Activated naive CD4-positive, alpha-beta T cell treated with anti-CD3 and anti-CD28 coated beads, Interleukin-2, amount 50 U/mL, for 72 hours (primary cell): ENCODE measurements at regions not wholly inside any gene's neighbourhood (a gene's known extent, or its start where the extent isn't known, plus 50 kb on each side); places are given as distances from the start of the nearest gene placed in this dataset.
"Not testable (repeated sequence)": the region's sequence is repeated elsewhere in the genome, so short reads cannot be mapped to it uniquely, and the experiment has no call there.

Source experiments
- ATAC-seq, 2 donors: fragments of 150-1000 bp; cut with Tn5 transposase; 2 replicates each; pipeline ENCODE4 v1.10.0; 2021; ENCODE audit warnings: mild to moderate bottlenecking in 2 of 2, moderate library complexity in 2 of 2
- DNase-seq, 2 donors: peaks; one replicate each; pipeline ENCODE4 v3.0.0; 2021 to 2022; ENCODE audit warnings: low spot score in 2 of 2
- H3K27ac Mint-ChIP-seq, 2 donors: one replicate each; pipeline ENCODE4 v1.8.0; 2022; ENCODE audit warnings: mild to moderate bottlenecking in 2 of 2, mixed read lengths in 2 of 2
- H3K36me3 Mint-ChIP-seq, 2 donors: one replicate each; pipeline ENCODE4 v1.8.0; 2022; ENCODE audit warnings: mixed read lengths in 2 of 2
- H3K9me3 Mint-ChIP-seq, 2 donors: one replicate each; pipeline ENCODE4 v1.8.0; 2022; ENCODE audit warnings: mixed read lengths in 2 of 2

- ATAC-seq (no peak), DNase-seq (no peak)
- Mint-ChIP-seq H3K9me3 (no peaks in the 10 kb centered on the region), H3K27ac (no peak overlapping the region), H3K36me3 (no peaks in the 10 kb centered on the region)
These were observed 73.2 kb upstream of the CAPRIN1 start for GRCh38 chr11:33978376-33978775.

GRCh38 chr11:33977676-33978075, 73.9 kb upstream of the CAPRIN1 start:
- no peak for DNase-seq
- H3K9me3 Mint-ChIP-seq = no peaks in the 10 kb centered on the region
- H3K36me3 Mint-ChIP-seq = no peaks in the 10 kb centered on the region
- H3K27ac Mint-ChIP-seq = no peak overlapping the region
- no peak for ATAC-seq

GRCh38 chr11:33976495-33977199, 74.9 kb upstream of the CAPRIN1 start:
- ATAC-seq (no peak), DNase-seq (no peak)
- Mint-ChIP-seq H3K36me3 (no peaks in the 10 kb centered on the region), H3K27ac (no peak overlapping the region), H3K9me3 (no peaks in the 10 kb centered on the region)

- ATAC-seq (no peak), DNase-seq (no peak)
- no peak overlapping the region for H3K27ac Mint-ChIP-seq
- no peaks in the 10 kb centered on the region for H3K9me3 Mint-ChIP-seq
- no peaks in the 10 kb centered on the region for H3K36me3 Mint-ChIP-seq
These were observed 76.7 kb upstream of the CAPRIN1 start for GRCh38 chr11:33974804-33975203.

- H3K27ac Mint-ChIP-seq, H3K36me3 Mint-ChIP-seq, DNase-seq, H3K9me3 Mint-ChIP-seq, ATAC-seq: not testable (repeated sequence)
These were observed 79.7 kb upstream of the LMO2 start for GRCh38 chr11:33971530-33971929.

GRCh38 chr11:33970984-33971466, 79.1 kb upstream of the LMO2 start:
- H3K36me3 Mint-ChIP-seq = no peaks in the 10 kb centered on the region
- no peaks in the 10 kb centered on the region for H3K9me3 Mint-ChIP-seq
- ATAC-seq = no peak
- H3K27ac Mint-ChIP-seq = no peak overlapping the region
- no peak for DNase-seq

- no peaks in the 10 kb centered on the region for H3K36me3 Mint-ChIP-seq
- ATAC-seq (no peak), DNase-seq (no peak)
- H3K27ac Mint-ChIP-seq = no peak overlapping the region
- H3K9me3 Mint-ChIP-seq = no peaks in the 10 kb centered on the region
These were observed 75.6 kb upstream of the LMO2 start for GRCh38 chr11:33967451-33967850.

- no peaks in the 10 kb centered on the region for H3K9me3 Mint-ChIP-seq
These were observed 73.2 kb upstream of the LMO2 start for GRCh38 chr11:33965032-33965431.

GRCh38 chr11:33959855-33960400, 68.1 kb upstream of the LMO2 start:
- ATAC-seq (no peak), DNase-seq (no peak)
- H3K27ac Mint-ChIP-seq = no peak overlapping the region
- H3K9me3 Mint-ChIP-seq = no peaks in the 10 kb centered on the region
- H3K36me3 Mint-ChIP-seq = no peaks in the 10 kb centered on the region

More at GRCh38 chr11:33965032-33965431, 73.2 kb upstream of the LMO2 start:
- DNase-seq (no peak), ATAC-seq (no peak)
- Mint-ChIP-seq H3K27ac (no peak overlapping the region), H3K36me3 (no peaks in the 10 kb centered on the region)

- H3K27ac Mint-ChIP-seq = no peak overlapping the region
- DNase-seq (no peak), ATAC-seq (no peak)
- H3K36me3 Mint-ChIP-seq = no peaks in the 10 kb centered on the region
- H3K9me3 Mint-ChIP-seq = no peaks in the 10 kb centered on the region
These were observed 65.5 kb upstream of the LMO2 start for GRCh38 chr11:33957304-33957917.

- no peak for ATAC-seq
- Mint-ChIP-seq H3K36me3 (no peaks in the 10 kb centered on the region), H3K27ac (no peak overlapping the region), H3K9me3 (no peaks in the 10 kb centered on the region)
- DNase-seq = no peak
These were observed 64.7 kb upstream of the LMO2 start for GRCh38 chr11:33956611-33957010.

- Mint-ChIP-seq H3K27ac (no peak overlapping the region), H3K9me3 (no peaks in the 10 kb centered on the region), H3K36me3 (no peaks in the 10 kb centered on the region)
- DNase-seq (no peak), ATAC-seq (no peak)
These were observed 61.4 kb upstream of the LMO2 start for GRCh38 chr11:33953289-33953688.

- no peak for ATAC-seq
- no peak for DNase-seq
- Mint-ChIP-seq H3K27ac (no peak overlapping the region), H3K9me3 (no peaks in the 10 kb centered on the region), H3K36me3 (no peaks in the 10 kb centered on the region)
These were observed 60.9 kb upstream of the LMO2 start for GRCh38 chr11:33952805-33953204.

GRCh38 chr11:33949252-33949913, 57.5 kb upstream of the LMO2 start:
- Mint-ChIP-seq H3K9me3 (no peaks in the 10 kb centered on the region), H3K27ac (no peak overlapping the region), H3K36me3 (no peaks in the 10 kb centered on the region)
- no peak for DNase-seq
- ATAC-seq = no peak

- H3K27ac Mint-ChIP-seq = no peak overlapping the region
- H3K36me3 Mint-ChIP-seq = no peaks in the 10 kb centered on the region
- H3K9me3 Mint-ChIP-seq = no peaks in the 10 kb centered on the region
- DNase-seq (no peak), ATAC-seq (no peak)
These were observed 56.6 kb upstream of the LMO2 start for GRCh38 chr11:33948494-33948893.

GRCh38 chr11:33947918-33948317, 56.0 kb upstream of the LMO2 start:
- not testable (repeated sequence) for H3K27ac Mint-ChIP-seq, H3K9me3 Mint-ChIP-seq, H3K36me3 Mint-ChIP-seq, DNase-seq, ATAC-seq

GRCh38 chr11:33946930-33947329, 55.1 kb upstream of the LMO2 start:
- Mint-ChIP-seq H3K27ac (no peak overlapping the region), H3K9me3 (no peaks in the 10 kb centered on the region), H3K36me3 (no peaks in the 10 kb centered on the region)
- DNase-seq (no peak), ATAC-seq (no peak)
